Caco-2 (cell line): ENCODE measurements at regions not wholly inside any gene's neighbourhood (a gene's known extent, or its start where the extent isn't known, plus 50 kb on each side); places are given as distances from the start of the nearest gene placed in this dataset.

Experiments
- BruUV-seq: library from RNA; stranded (reverse); fragments of 400-500 nt; replicated peaks from 2 replicates; lab custom pipeline; 2021; lab: Mats Ljungman, UMichigan
- CTCF ChIA-PET: fragments of 300-600 bp; sonication (Branson Sonifier 250); formaldehyde crosslinking; loops from one replicate; lab custom pipeline; 2022; ENCODE audit warnings: antibody characterized with exemption; lab: Charles Lee
- POLR2A ChIA-PET: fragments of 300-600 bp; sonication (Branson Sonifier 250); formaldehyde crosslinking; loops from one replicate; lab custom pipeline; 2022; ENCODE audit warnings: antibody characterized with exemption; lab: Charles Lee
- DNase-seq, 2 experiments: peaks; one replicate each; pipeline versions ENCODE4 v3.0.0 to v3.0.0-alpha.2; 2020 to 2022
- H3K27me3 ChIP-seq: replicated peaks from 2 replicates; pipeline ENCODE4 v1.6.0; 2011; ENCODE audit warnings: low read length; ENCODE audit not compliant: control insufficient read depth, insufficient read depth
- H3K36me3 ChIP-seq: 2 replicates; pipeline ENCODE4 v1.5.1; 2011; ENCODE audit warnings: low read length; ENCODE audit not compliant: control insufficient read depth, insufficient read depth
- H3K4me1 ChIP-seq: fragments of 250-450 bp; sonication (Bioruptor Pico); 2 replicates; pipeline ENCODE4 v1.5.1; 2020; ENCODE audit warnings: mild to moderate bottlenecking
- H3K4me3 ChIP-seq: 2 replicates; pipeline ENCODE4 v1.5.1; 2011; ENCODE audit warnings: low read depth, mild to moderate bottlenecking, control low read depth, low read length
- H3K9me3 ChIP-seq: fragments of 250-450 bp; sonication (Bioruptor Pico); 2 replicates; pipeline ENCODE4 v1.5.1; 2020; ENCODE audit warnings: mild to moderate bottlenecking, moderate library complexity
- H3K27ac Mint-ChIP-seq: one replicate; pipeline ENCODE4 v1.8.0; 2022; ENCODE audit warnings: mixed read lengths; ENCODE audit not compliant: unreplicated experiment
- H3K27me3 Mint-ChIP-seq: one replicate; pipeline ENCODE4 v1.8.0; 2022; ENCODE audit warnings: mixed read lengths; ENCODE audit not compliant: insufficient read depth, unreplicated experiment
- H3K36me3 Mint-ChIP-seq: one replicate; pipeline ENCODE4 v1.8.0; 2022; ENCODE audit warnings: mild to moderate bottlenecking, mixed read lengths; ENCODE audit not compliant: insufficient read depth, unreplicated experiment
- H3K4me1 Mint-ChIP-seq: one replicate; pipeline ENCODE4 v1.8.0; 2022; ENCODE audit warnings: low read depth, mixed read lengths; ENCODE audit not compliant: unreplicated experiment
- H3K4me3 Mint-ChIP-seq: one replicate; pipeline ENCODE4 v1.8.0; 2022; ENCODE audit warnings: mild to moderate bottlenecking, moderate library complexity, mixed read lengths; ENCODE audit not compliant: unreplicated experiment
- H3K9me3 Mint-ChIP-seq: one replicate; pipeline ENCODE4 v1.8.0; 2022; ENCODE audit warnings: mixed read lengths; ENCODE audit not compliant: unreplicated experiment
- CTCF ChIP-seq, 2 experiments: fragments of 200-600 bp in 1 of 2; IDR thresholded peaks; 1 replicate in 1 of 2; 2 replicates in 1 of 2; pipeline versions ENCODE4 v1.5.1 to v1.8.0; 2011 to 2022; ENCODE audit warnings: antibody characterized with exemption in 1 of 2, control low read depth in 1 of 2, inconsistent platforms in 1 of 2, low read depth in 1 of 2, low read length in 1 of 2, mild to moderate bottlenecking in 1 of 2, moderate library complexity in 1 of 2; ENCODE audit not compliant: insufficient read depth in 1 of 2, severe bottlenecking in 1 of 2, unreplicated experiment in 1 of 2
- intact Hi-C: fragments of 100-400 bp; cut with micrococcal nuclease; formaldehyde crosslinking; loops from one replicate; pipeline ENCODE4 v1.10.0; 2022; ENCODE audit not compliant: unreplicated experiment

- Histone ChIP-seq H3K4me1 (peaks cover 40% of the 10 kb centered on the region), H3K36me3 (no peaks in the 10 kb centered on the region), H3K9me3 (no peaks in the 10 kb centered on the region), H3K4me3 (no peak overlapping the region), H3K27me3 (no peaks in the 10 kb centered on the region)
- no peaks in the 10 kb centered on the region for H3K27me3 Mint-ChIP-seq
- ChIA-PET POLR2A (no interaction called here), CTCF (no interaction called here)
- H3K36me3 Mint-ChIP-seq: no peaks in the 10 kb centered on the region
- no peak overlapping the region for H3K27ac Mint-ChIP-seq
- no peaks in the 10 kb centered on the region for H3K9me3 Mint-ChIP-seq
- intact Hi-C loops: no loop called here
- TF ChIP-seq CTCF (IDR thresholded peaks at IDR 0.05; ENCODE audit: insufficient read depth in 1 of 2, low read depth in 1 of 2, low read length in 1 of 2, severe bottlenecking in 1 of 2, unreplicated experiment in 1 of 2): no peak
- H3K4me1 Mint-ChIP-seq: peaks cover 35% of the 10 kb centered on the region
- no peak for DNase-seq
- no peak overlapping the region for H3K4me3 Mint-ChIP-seq
- BruUV-seq: no TSS peak
Observed at GRCh38 chr16:85174871-85175723, 62.8 kb upstream of the CIBAR2 start.

GRCh38 chr16:85175724-85176233 lies 63.5 kb upstream of the CIBAR2 start:
- no peak for TF ChIP-seq CTCF (IDR thresholded peaks at IDR 0.05; ENCODE audit: insufficient read depth in 1 of 2, low read depth in 1 of 2, low read length in 1 of 2, severe bottlenecking in 1 of 2, unreplicated experiment in 1 of 2)
- H3K27me3 ChIP-seq: no peaks in the 10 kb centered on the region
- Mint-ChIP-seq H3K4me3 (no peak overlapping the region), H3K4me1 (peaks cover 35% of the 10 kb centered on the region), H3K27me3 (no peaks in the 10 kb centered on the region), H3K27ac (no peak overlapping the region), H3K9me3 (no peaks in the 10 kb centered on the region), H3K36me3 (no peaks in the 10 kb centered on the region)
- no peaks in the 10 kb centered on the region for H3K36me3 ChIP-seq
- intact Hi-C loops: no loop called here
- CTCF ChIA-PET: no interaction called here
- H3K9me3 ChIP-seq: no peaks in the 10 kb centered on the region
- H3K4me1 ChIP-seq: peaks cover 37% of the 10 kb centered on the region
- H3K4me3 ChIP-seq: no peak overlapping the region
- POLR2A ChIA-PET: no interaction called here
- no peak for DNase-seq
- BruUV-seq: no TSS peak

GRCh38 chr16:85176541-85177447 lies 64.5 kb upstream of the CIBAR2 start:
- H3K27ac Mint-ChIP-seq: no peak overlapping the region
- Histone ChIP-seq H3K9me3 (no peaks in the 10 kb centered on the region), H3K36me3 (no peaks in the 10 kb centered on the region), H3K4me1 (peaks cover 30% of the 10 kb centered on the region), H3K4me3 (no peak overlapping the region), H3K27me3 (no peaks in the 10 kb centered on the region)
- DNase-seq: no peak
- H3K36me3 Mint-ChIP-seq: no peaks in the 10 kb centered on the region
- no peaks in the 10 kb centered on the region for H3K27me3 Mint-ChIP-seq
- no TSS peak for BruUV-seq
- ChIA-PET CTCF (no interaction called here), POLR2A (no interaction called here)
- intact Hi-C loops: no loop called here
- TF ChIP-seq CTCF (IDR thresholded peaks at IDR 0.05; ENCODE audit: insufficient read depth in 1 of 2, low read depth in 1 of 2, low read length in 1 of 2, severe bottlenecking in 1 of 2, unreplicated experiment in 1 of 2): no peak
- peaks cover 35% of the 10 kb centered on the region for H3K4me1 Mint-ChIP-seq
- no peaks in the 10 kb centered on the region for H3K9me3 Mint-ChIP-seq
- no peak overlapping the region for H3K4me3 Mint-ChIP-seq
